ENCODE measurements at regions not wholly inside any gene's neighbourhood (a gene's known extent, or its start where the extent isn't known, plus 50 kb on each side); places are given as distances from the start of the nearest gene placed in this dataset.

GRCh38 chr21:28783641-28784185 lies 209.0 kb downstream of the LTN1 start:
- no peak for DNase-seq

- no peak for DNase-seq
Measured at GRCh38 chr21:28781602-28782276, 210.9 kb downstream of the LTN1 start.

GRCh38 chr21:28779914-28780313 lies 212.8 kb downstream of the LTN1 start:
- DNase-seq: no peak

GRCh38 chr21:28776251-28776650 lies 216.4 kb downstream of the LTN1 start:
- DNase-seq: peak; percentile 64

- DNase-seq: no peak
Measured at GRCh38 chr21:28775071-28775470, 217.6 kb downstream of the LTN1 start.

- no peak for DNase-seq
Measured at GRCh38 chr21:28773036-28773435, 219.6 kb downstream of the LTN1 start.

- no peak for DNase-seq
Measured at GRCh38 chr21:28771790-28772501, 220.7 kb downstream of the LTN1 start.

GRCh38 chr21:28770867-28771661 lies 221.6 kb downstream of the LTN1 start:
- DNase-seq: no peak

GRCh38 chr21:28769683-28770082 lies 223.0 kb downstream of the LTN1 start:
- no peak for DNase-seq

GRCh38 chr21:28768753-28769152 lies 223.9 kb downstream of the LTN1 start:
- no peak for DNase-seq

- DNase-seq: peak; percentile 35
Measured at GRCh38 chr21:28767523-28767922, 225.2 kb downstream of the LTN1 start.

GRCh38 chr21:28763809-28764418 lies 228.8 kb downstream of the LTN1 start:
- no peak for DNase-seq

- no peak for DNase-seq
Measured at GRCh38 chr21:28762357-28762735, 230.3 kb downstream of the LTN1 start.

- no peak for DNase-seq
Measured at GRCh38 chr21:28761674-28762356, 230.9 kb downstream of the LTN1 start.

- no peak for DNase-seq
Measured at GRCh38 chr21:28758883-28759242, 233.8 kb downstream of the LTN1 start.

- no peak for DNase-seq
Measured at GRCh38 chr21:28758042-28758882, 234.4 kb downstream of the LTN1 start.

GRCh38 chr21:28754862-28755261 lies 237.8 kb downstream of the LTN1 start:
- DNase-seq: no peak

- no peak for DNase-seq
Measured at GRCh38 chr21:28754127-28754611, 238.5 kb downstream of the LTN1 start.

- no peak for DNase-seq
Measured at GRCh38 chr21:28752131-28752530, 240.5 kb downstream of the LTN1 start.

- DNase-seq: no peak
Measured at GRCh38 chr21:28751176-28751575, 241.5 kb downstream of the LTN1 start.

- no peak for DNase-seq
Measured at GRCh38 chr21:28750565-28750964, 242.1 kb downstream of the LTN1 start.

Measured in stimulated activated CD8-positive, alpha-beta memory T cell treated with anti-CD3 and anti-CD28 coated beads, Interleukin-4, amount 100 ng/mL, for 48 hours (primary cell).